ENCODE measurements at regions not wholly inside any gene's neighbourhood (a gene's known extent, or its start where the extent isn't known, plus 50 kb on each side); places are given as distances from the start of the nearest gene placed in this dataset.

DNA sequence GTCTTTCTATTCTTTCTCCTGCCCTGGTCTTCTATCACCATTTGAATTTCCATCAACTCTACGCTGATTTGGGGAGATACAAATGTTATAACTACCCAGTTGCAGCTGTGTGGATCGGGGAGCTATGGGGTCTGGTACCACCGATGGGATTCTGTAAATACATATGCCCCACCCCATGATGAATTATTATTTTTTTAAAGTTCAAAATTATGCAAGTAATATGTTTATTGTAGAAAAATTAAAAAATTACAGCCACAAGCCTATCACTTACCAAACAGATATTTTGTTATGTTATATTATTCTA is 52.4 kb upstream of the CLMP start:
- Mint-ChIP-seq H3K27ac (ENCODE audit: unreplicated experiment) (no peak overlapping the region), H3K27me3 (ENCODE audit: unreplicated experiment) (peaks cover 14% of the 10 kb centered on the region), H3K4me3 (ENCODE audit: unreplicated experiment) (no peak overlapping the region), H3K36me3 (ENCODE audit: unreplicated experiment) (no peaks in the 10 kb centered on the region), H3K9me3 (ENCODE audit: unreplicated experiment) (no peaks in the 10 kb centered on the region), H3K4me1 (ENCODE audit: unreplicated experiment) (peaks cover 6% of the 10 kb centered on the region)
- DNase-seq (ENCODE audit: extremely low spot score, unreplicated experiment) = no peak
- TF ChIP-seq, protein P1, sequence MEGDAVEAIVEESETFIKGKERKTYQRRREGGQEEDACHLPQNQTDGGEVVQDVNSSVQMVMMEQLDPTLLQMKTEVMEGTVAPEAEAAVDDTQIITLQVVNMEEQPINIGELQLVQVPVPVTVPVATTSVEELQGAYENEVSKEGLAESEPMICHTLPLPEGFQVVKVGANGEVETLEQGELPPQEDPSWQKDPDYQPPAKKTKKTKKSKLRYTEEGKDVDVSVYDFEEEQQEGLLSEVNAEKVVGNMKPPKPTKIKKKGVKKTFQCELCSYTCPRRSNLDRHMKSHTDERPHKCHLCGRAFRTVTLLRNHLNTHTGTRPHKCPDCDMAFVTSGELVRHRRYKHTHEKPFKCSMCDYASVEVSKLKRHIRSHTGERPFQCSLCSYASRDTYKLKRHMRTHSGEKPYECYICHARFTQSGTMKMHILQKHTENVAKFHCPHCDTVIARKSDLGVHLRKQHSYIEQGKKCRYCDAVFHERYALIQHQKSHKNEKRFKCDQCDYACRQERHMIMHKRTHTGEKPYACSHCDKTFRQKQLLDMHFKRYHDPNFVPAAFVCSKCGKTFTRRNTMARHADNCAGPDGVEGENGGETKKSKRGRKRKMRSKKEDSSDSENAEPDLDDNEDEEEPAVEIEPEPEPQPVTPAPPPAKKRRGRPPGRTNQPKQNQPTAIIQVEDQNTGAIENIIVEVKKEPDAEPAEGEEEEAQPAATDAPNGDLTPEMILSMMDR (IDR thresholded peaks at IDR 0.05) = peak; percentile 39

- no peaks in the 10 kb centered on the region for H3K9me3 Mint-ChIP-seq (ENCODE audit: unreplicated experiment)
- no peak overlapping the region for H3K4me3 Mint-ChIP-seq (ENCODE audit: unreplicated experiment)
- H3K36me3 Mint-ChIP-seq (ENCODE audit: unreplicated experiment) = no peaks in the 10 kb centered on the region
- peaks cover 18% of the 10 kb centered on the region for H3K27me3 Mint-ChIP-seq (ENCODE audit: unreplicated experiment)
- peaks cover 6% of the 10 kb centered on the region for H3K4me1 Mint-ChIP-seq (ENCODE audit: unreplicated experiment)
- no peak overlapping the region for H3K27ac Mint-ChIP-seq (ENCODE audit: unreplicated experiment)
- peak; percentile 93 for DNase-seq (ENCODE audit: extremely low spot score, unreplicated experiment)
- TF ChIP-seq, protein P1 (IDR thresholded peaks at IDR 0.05) = peak; percentile 100
These were observed 51.9 kb upstream of the CLMP start for GRCh38 chr11:123246749-123247495.

- Mint-ChIP-seq H3K4me3 (ENCODE audit: unreplicated experiment) (no peak overlapping the region), H3K27me3 (ENCODE audit: unreplicated experiment) (peaks cover 18% of the 10 kb centered on the region), H3K36me3 (ENCODE audit: unreplicated experiment) (no peaks in the 10 kb centered on the region), H3K4me1 (ENCODE audit: unreplicated experiment) (peaks cover 6% of the 10 kb centered on the region), H3K9me3 (ENCODE audit: unreplicated experiment) (no peaks in the 10 kb centered on the region), H3K27ac (ENCODE audit: unreplicated experiment) (no peak overlapping the region)
- DNase-seq (ENCODE audit: extremely low spot score, unreplicated experiment) = no peak
- TF ChIP-seq, protein P1 (IDR thresholded peaks at IDR 0.05) = no peak
These were observed 50.5 kb upstream of the CLMP start for GRCh38 chr11:123245567-123245966.

Data from osteocyte (in vitro differentiated cells).